Fibroblast of upper back skin (primary cell): ENCODE measurements at regions not wholly inside any gene's neighbourhood (a gene's known extent, or its start where the extent isn't known, plus 50 kb on each side); places are given as distances from the start of the nearest gene placed in this dataset.

Source experiments
- DNase-seq: peaks from one replicate; pipeline ENCODE4 v3.0.0-alpha.2; 2013

- DNase-seq: no peak
Measured at GRCh38 chr2:105649534-105649933, 95.2 kb upstream of the NCK2 start.

GRCh38 chr2:105647731-105648130, 97.0 kb upstream of the NCK2 start:
- DNase-seq: no peak

- no peak for DNase-seq
Measured at GRCh38 chr2:105646774-105647076, 98.0 kb upstream of the NCK2 start.

- DNase-seq: no peak
Measured at GRCh38 chr2:105645938-105646773, 98.6 kb upstream of the NCK2 start.

- DNase-seq: no peak
Measured at GRCh38 chr2:105645031-105645937, 99.4 kb upstream of the NCK2 start.

GRCh38 chr2:105644174-105644980, 100.3 kb upstream of the NCK2 start:
- DNase-seq: peak; percentile 20

GRCh38 chr2:105643405-105644173, 101.1 kb upstream of the NCK2 start:
- DNase-seq: no peak

- DNase-seq: peak; percentile 7
Measured at GRCh38 chr2:105641389-105641811, 103.3 kb upstream of the NCK2 start.

GRCh38 chr2:105640246-105640645, 104.5 kb upstream of the NCK2 start:
- DNase-seq: no peak

- DNase-seq: no peak
Measured at GRCh38 chr2:105636109-105636740, 108.5 kb upstream of the NCK2 start.

- DNase-seq: no peak
Measured at GRCh38 chr2:105635564-105635963, 109.1 kb upstream of the NCK2 start.

- DNase-seq: no peak
Measured at GRCh38 chr2:105634198-105634597, 110.5 kb upstream of the NCK2 start.

GRCh38 chr2:105631922-105632321, 112.8 kb upstream of the NCK2 start:
- no peak for DNase-seq

- no peak for DNase-seq
Measured at GRCh38 chr2:105631011-105631410, 113.7 kb upstream of the NCK2 start.

GRCh38 chr2:105629634-105630033, 115.1 kb upstream of the NCK2 start:
- DNase-seq: no peak

GRCh38 chr2:105627534-105627933, 117.2 kb upstream of the NCK2 start:
- no peak for DNase-seq

- no peak for DNase-seq
Measured at GRCh38 chr2:105626966-105627340, 117.8 kb upstream of the NCK2 start.

GRCh38 chr2:105626212-105626965, 118.3 kb upstream of the NCK2 start:
- no peak for DNase-seq

GRCh38 chr2:105625632-105626031, 119.1 kb upstream of the NCK2 start:
- no peak for DNase-seq

- no peak for DNase-seq
Measured at GRCh38 chr2:105621038-105621437, 123.7 kb upstream of the NCK2 start.

- no peak for DNase-seq
Measured at GRCh38 chr2:105618351-105618659, 126.4 kb upstream of the NCK2 start.
